Kidney glomerular epithelial cell (primary cell): ENCODE measurements at regions not wholly inside any gene's neighbourhood (a gene's known extent, or its start where the extent isn't known, plus 50 kb on each side); places are given as distances from the start of the nearest gene placed in this dataset.
"Not testable (repeated sequence)": the region's sequence is repeated elsewhere in the genome, so short reads cannot be mapped to it uniquely, and the experiment has no call there.

Experiments
- DNase-seq: peaks from one replicate; lab custom pipeline; 2025; lab: John Stamatoyannopoulos, UW

GRCh38 chr5:34096033-34096432 lies 53.0 kb upstream of the C1QTNF3 start:
- DNase-seq, result not testable (repeated sequence)

- not testable (repeated sequence) for DNase-seq
Measured at GRCh38 chr5:34099891-34100290, 56.9 kb upstream of the C1QTNF3 start.

GRCh38 chr5:34101567-34101966 lies 58.6 kb upstream of the C1QTNF3 start:
- DNase-seq, result not testable (repeated sequence)

GRCh38 chr5:34108897-34109296 lies 65.9 kb upstream of the C1QTNF3 start:
- DNase-seq, result not testable (repeated sequence)

- DNase-seq, result not testable (repeated sequence)
Measured at GRCh38 chr5:34124280-34124679, 81.3 kb upstream of the C1QTNF3 start.

GRCh38 chr5:34125354-34125753 lies 82.3 kb upstream of the C1QTNF3 start:
- not testable (repeated sequence) for DNase-seq

GRCh38 chr5:34126741-34127140 lies 83.7 kb upstream of the C1QTNF3 start:
- DNase-seq, result not testable (repeated sequence)

- DNase-seq, result not testable (repeated sequence)
Measured at GRCh38 chr5:34127818-34128217, 84.8 kb upstream of the C1QTNF3 start.

GRCh38 chr5:34128890-34129289 lies 85.9 kb upstream of the C1QTNF3 start:
- DNase-seq, result not testable (repeated sequence)

GRCh38 chr5:34154988-34155387 lies 112.0 kb upstream of the C1QTNF3 start:
- not testable (repeated sequence) for DNase-seq

GRCh38 chr5:34156703-34157414 lies 113.8 kb upstream of the C1QTNF3 start:
- not testable (repeated sequence) for DNase-seq

GRCh38 chr5:34160904-34161303 lies 117.9 kb upstream of the C1QTNF3 start:
- DNase-seq, result not testable (repeated sequence)

- DNase-seq, result not testable (repeated sequence)
Measured at GRCh38 chr5:34171398-34171797, 128.4 kb upstream of the C1QTNF3 start.

- not testable (repeated sequence) for DNase-seq
Measured at GRCh38 chr5:34179453-34180190, 136.6 kb upstream of the C1QTNF3 start.

GRCh38 chr5:34180225-34180624 lies 137.2 kb upstream of the C1QTNF3 start:
- DNase-seq, result not testable (repeated sequence)

- DNase-seq, result not testable (repeated sequence)
Measured at GRCh38 chr5:34180940-34181614, 138.1 kb upstream of the C1QTNF3 start.

- not testable (repeated sequence) for DNase-seq
Measured at GRCh38 chr5:34185005-34185404, 142.0 kb upstream of the C1QTNF3 start.

- DNase-seq, result not testable (repeated sequence)
Measured at GRCh38 chr5:34185572-34185971, 142.6 kb upstream of the C1QTNF3 start.

GRCh38 chr5:34186108-34186507 lies 143.1 kb upstream of the C1QTNF3 start:
- DNase-seq, result not testable (repeated sequence)

- not testable (repeated sequence) for DNase-seq
Measured at GRCh38 chr5:34186865-34187264, 143.9 kb upstream of the C1QTNF3 start.

GRCh38 chr5:34187441-34187840 lies 144.4 kb upstream of the C1QTNF3 start:
- not testable (repeated sequence) for DNase-seq

GRCh38 chr5:34188001-34188822 lies 145.2 kb upstream of the C1QTNF3 start:
- not testable (repeated sequence) for DNase-seq
